ENCODE measurements at regions not wholly inside any gene's neighbourhood (a gene's known extent, or its start where the extent isn't known, plus 50 kb on each side); places are given as distances from the start of the nearest gene placed in this dataset.
A peak's percentile ranks its signal among the peaks of the same experiment; 100 is the strongest.
"Not testable (repeated sequence)": the region's sequence is repeated elsewhere in the genome, so short reads cannot be mapped to it uniquely, and the experiment has no call there.

- TF ChIP-seq EP300 (IDR thresholded peaks at IDR 0.05): no peak
- TF ChIP-seq CTCF (IDR thresholded peaks at IDR 0.05): no peak
- no peak for TF ChIP-seq POLR2A (IDR thresholded peaks at IDR 0.05)
Observed at GRCh38 chr1:177640687-177641086, 329.2 kb downstream of the SEC16B start.

GRCh38 chr1:177634151-177634550 is 335.7 kb downstream of the SEC16B start:
- not testable (repeated sequence) for H3K27me3 ChIP-seq; H3K4me3 ChIP-seq; H3K4me1 ChIP-seq; H3K27ac ChIP-seq; DNase-seq (ENCODE audit: low spot score in 2 of 2); H3K36me3 ChIP-seq; H3K9me3 ChIP-seq
- 79 to 90% methylated on average over 12 to 15 of the region's 15 CpGs for WGBS, 2 donors

More at GRCh38 chr1:177640687-177641086, 329.2 kb downstream of the SEC16B start:
- Histone ChIP-seq H3K27me3 (no peaks in the 10 kb centered on the region), H3K4me3 (no peak overlapping the region), H3K36me3 (no peaks in the 10 kb centered on the region), H3K4me1 (no peaks in the 10 kb centered on the region), H3K27ac (no peak overlapping the region), H3K9me3 (no peaks in the 10 kb centered on the region)
- no peak for DNase-seq (ENCODE audit: low spot score in 2 of 2)

- no peak for TF ChIP-seq POLR2A (IDR thresholded peaks at IDR 0.05)
- peak in 1 of 2 donors; percentile 39 for TF ChIP-seq EP300 (IDR thresholded peaks at IDR 0.05)
- DNase-seq (ENCODE audit: low spot score in 2 of 2): no peak
- H3K27ac ChIP-seq: peak overlapping the region in 1 of 4 donors; percentile 49
- no peaks in the 10 kb centered on the region for H3K9me3 ChIP-seq
- WGBS, 2 donors: 57 to 58% methylated on average over 4 of the region's 4 CpGs
- no peaks in the 10 kb centered on the region for H3K36me3 ChIP-seq
- no peaks in the 10 kb centered on the region for H3K27me3 ChIP-seq
- H3K4me1 ChIP-seq: no peaks in the 10 kb centered on the region
- H3K4me3 ChIP-seq: no peak overlapping the region
Observed at GRCh38 chr1:177632923-177633615, 336.8 kb downstream of the SEC16B start.

- H3K27ac ChIP-seq: no peak overlapping the region
- no peak for DNase-seq (ENCODE audit: low spot score in 2 of 2)
- H3K4me1 ChIP-seq: no peaks in the 10 kb centered on the region
- H3K27me3 ChIP-seq: no peaks in the 10 kb centered on the region
- no peak for TF ChIP-seq EP300 (IDR thresholded peaks at IDR 0.05)
- no peak for TF ChIP-seq CTCF (IDR thresholded peaks at IDR 0.05)
- TF ChIP-seq POLR2A (IDR thresholded peaks at IDR 0.05): no peak
- no peak overlapping the region for H3K4me3 ChIP-seq
- H3K36me3 ChIP-seq: no peaks in the 10 kb centered on the region
- WGBS, 2 donors: 78 to 87% methylated on average over 2 of the region's 2 CpGs
- no peaks in the 10 kb centered on the region for H3K9me3 ChIP-seq
Observed at GRCh38 chr1:177631770-177632169, 338.1 kb downstream of the SEC16B start.

- no peak for TF ChIP-seq CTCF (IDR thresholded peaks at IDR 0.05)
- no peak for TF ChIP-seq EP300 (IDR thresholded peaks at IDR 0.05)
- no peak for TF ChIP-seq POLR2A (IDR thresholded peaks at IDR 0.05)
- Histone ChIP-seq H3K4me3 (no peak overlapping the region), H3K27me3 (no peaks in the 10 kb centered on the region), H3K36me3 (no peaks in the 10 kb centered on the region), H3K9me3 (no peaks in the 10 kb centered on the region), H3K4me1 (no peaks in the 10 kb centered on the region), H3K27ac (no peak overlapping the region)
- 82 to 93% methylated on average over 1 of the region's 1 CpG for WGBS, 2 donors
- DNase-seq (ENCODE audit: low spot score in 2 of 2): no peak
Observed at GRCh38 chr1:177629526-177629925, 340.3 kb downstream of the SEC16B start.

GRCh38 chr1:177627148-177627910 is 342.5 kb downstream of the SEC16B start:
- WGBS, 2 donors: 61 to 67% methylated on average over 4 of the region's 4 CpGs

More at GRCh38 chr1:177627148-177627910, 342.5 kb downstream of the SEC16B start:
- Histone ChIP-seq H3K4me3 (no peak overlapping the region), H3K27me3 (no peaks in the 10 kb centered on the region), H3K9me3 (no peaks in the 10 kb centered on the region), H3K36me3 (no peaks in the 10 kb centered on the region), H3K27ac (no peak overlapping the region), H3K4me1 (no peaks in the 10 kb centered on the region)
- DNase-seq (ENCODE audit: low spot score in 2 of 2): no peak
- TF ChIP-seq CTCF (IDR thresholded peaks at IDR 0.05) (no peak), EP300 (IDR thresholded peaks at IDR 0.05) (no peak), POLR2A (IDR thresholded peaks at IDR 0.05) (no peak)

All from tibial nerve (tissue), 4 donors.